GM18870 (cell line): ENCODE measurements at regions not wholly inside any gene's neighbourhood (a gene's known extent, or its start where the extent isn't known, plus 50 kb on each side); places are given as distances from the start of the nearest gene placed in this dataset.
A peak's percentile ranks its signal among the peaks of the same experiment; 100 is the strongest.

ENCODE experiments used
- ATAC-seq: cut with Tn5 transposase; IDR thresholded peaks from one replicate; pipeline ENCODE4 v1.9.1; 2021; ENCODE audit warnings: moderate library complexity; ENCODE audit not compliant: unreplicated experiment

GRCh38 chr12:77368379-77368778 is 303.0 kb upstream of the E2F7 start:
- no peak for ATAC-seq

DNA sequence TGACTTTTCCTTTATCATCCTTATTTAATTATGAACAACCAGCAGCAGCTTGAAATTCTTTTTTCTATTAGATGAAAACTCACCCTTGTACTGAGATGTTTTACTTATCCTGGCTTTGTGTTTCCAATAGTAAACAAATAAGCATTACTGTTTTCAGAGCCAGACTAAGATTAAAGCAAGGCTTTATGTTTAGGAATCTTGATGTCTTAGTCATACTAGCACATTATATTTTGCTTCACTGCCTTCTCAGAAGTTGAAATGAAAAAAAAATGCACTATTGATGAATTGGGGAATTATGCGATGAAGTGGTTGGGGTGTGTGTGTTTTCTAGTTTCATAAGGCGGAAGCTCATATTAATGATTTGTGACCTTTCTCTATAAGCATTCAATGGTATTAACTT is 301.2 kb upstream of the E2F7 start:
- ATAC-seq, result no peak

DNA sequence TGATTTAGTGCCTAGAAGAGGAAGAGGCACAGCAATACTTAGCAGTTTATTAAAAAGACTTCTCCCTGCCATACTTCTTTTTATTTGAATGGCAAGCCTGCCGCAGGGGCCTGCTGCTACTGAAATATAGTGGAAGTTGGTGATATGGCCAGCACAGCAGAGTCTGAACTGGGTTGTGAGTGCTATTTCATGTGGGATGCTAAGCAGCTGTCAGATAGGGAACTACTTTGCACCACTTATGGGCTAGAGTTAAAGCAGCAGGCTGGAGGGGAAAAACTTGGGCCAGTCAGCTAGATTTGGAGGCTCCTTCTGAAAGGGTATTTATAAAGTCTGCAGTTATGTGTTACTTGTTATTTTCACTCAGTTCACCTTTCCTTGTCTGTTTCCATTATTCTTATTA is 299.0 kb upstream of the E2F7 start:
- no peak for ATAC-seq

DNA sequence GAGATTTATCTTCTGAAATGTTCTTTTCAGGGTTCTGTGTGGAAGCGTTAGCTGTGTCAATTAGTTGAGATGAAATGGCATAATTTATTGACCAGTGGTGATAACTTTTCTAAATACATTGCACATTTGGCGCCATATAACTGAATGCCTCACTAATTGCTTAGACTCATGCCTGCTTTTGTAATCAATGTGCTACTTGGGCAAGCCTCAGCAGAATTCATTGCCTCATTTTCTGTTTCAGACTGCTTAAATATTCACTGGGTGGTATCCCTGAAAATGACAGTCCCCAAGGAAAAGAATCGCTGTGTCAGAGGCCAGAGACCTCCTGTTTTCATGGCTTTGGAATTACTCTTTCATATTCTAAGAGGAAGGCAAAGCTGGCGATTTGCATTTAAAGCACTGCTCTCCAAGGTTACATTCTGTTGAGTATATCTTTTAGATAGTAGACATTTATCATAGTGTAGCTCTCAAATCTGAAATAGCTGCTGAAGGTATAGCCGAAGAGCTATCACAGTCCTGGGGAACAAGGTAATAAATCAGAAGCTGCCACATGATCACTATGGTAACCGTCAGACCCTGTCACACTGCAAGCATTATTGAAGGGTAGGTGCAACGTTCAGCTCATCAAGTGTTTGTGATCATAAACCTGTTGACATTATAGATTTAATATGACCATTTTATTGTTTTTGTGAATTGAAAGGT is 297.3 kb upstream of the E2F7 start:
- no peak for ATAC-seq

DNA sequence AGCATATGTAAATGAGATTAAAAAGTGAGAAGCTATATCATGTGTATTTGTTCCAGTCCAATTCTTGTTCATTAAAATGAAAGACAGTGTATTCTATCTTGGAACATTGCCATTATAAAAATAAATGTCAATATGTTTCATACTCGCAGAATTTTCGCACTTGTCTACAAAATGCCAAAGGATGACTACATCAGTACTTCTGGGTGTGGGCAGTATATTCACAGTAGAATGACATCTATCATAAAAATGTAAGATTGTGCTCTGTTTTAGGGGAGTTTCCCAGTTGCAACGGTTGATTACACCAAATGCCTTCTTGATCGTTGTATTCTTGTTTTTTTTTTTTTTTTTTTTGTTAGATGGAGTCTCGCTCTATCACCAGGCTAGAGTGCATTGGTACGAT is 292.3 kb upstream of the E2F7 start:
- no peak for ATAC-seq

DNA sequence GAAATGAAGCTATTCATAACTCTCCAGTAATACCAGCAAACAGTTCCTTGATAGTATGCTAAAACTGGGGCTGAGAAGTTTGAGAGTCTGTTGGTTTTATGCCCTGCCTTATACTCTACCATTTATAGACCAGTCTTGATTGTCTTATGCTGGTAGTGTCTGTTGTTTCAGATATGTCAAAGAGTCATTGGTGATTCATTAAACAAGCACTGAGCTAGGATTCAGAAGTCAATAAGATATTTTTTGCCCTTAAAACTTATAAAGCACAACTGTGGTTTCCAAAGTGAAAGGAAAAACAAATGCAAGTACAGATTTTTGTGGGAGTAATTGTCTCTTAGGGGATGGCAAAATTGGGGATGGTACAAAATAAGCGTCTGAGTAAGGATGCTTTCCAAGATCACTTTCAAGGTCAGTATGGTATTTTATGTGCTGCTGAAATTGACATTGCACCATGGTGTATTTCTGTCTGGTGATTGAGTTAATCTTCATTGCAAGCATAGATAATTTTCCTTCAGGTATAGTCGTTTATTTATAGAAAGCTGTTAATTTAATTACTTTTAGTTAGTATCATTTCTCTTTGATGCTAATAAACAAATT is 289.5 kb upstream of the E2F7 start:
- no peak for ATAC-seq

- no peak for ATAC-seq
Measured at GRCh38 chr12:77352946-77353345, 287.6 kb upstream of the E2F7 start.

GRCh38 chr12:77351860-77352259 is 286.5 kb upstream of the E2F7 start:
- ATAC-seq, result no peak

DNA sequence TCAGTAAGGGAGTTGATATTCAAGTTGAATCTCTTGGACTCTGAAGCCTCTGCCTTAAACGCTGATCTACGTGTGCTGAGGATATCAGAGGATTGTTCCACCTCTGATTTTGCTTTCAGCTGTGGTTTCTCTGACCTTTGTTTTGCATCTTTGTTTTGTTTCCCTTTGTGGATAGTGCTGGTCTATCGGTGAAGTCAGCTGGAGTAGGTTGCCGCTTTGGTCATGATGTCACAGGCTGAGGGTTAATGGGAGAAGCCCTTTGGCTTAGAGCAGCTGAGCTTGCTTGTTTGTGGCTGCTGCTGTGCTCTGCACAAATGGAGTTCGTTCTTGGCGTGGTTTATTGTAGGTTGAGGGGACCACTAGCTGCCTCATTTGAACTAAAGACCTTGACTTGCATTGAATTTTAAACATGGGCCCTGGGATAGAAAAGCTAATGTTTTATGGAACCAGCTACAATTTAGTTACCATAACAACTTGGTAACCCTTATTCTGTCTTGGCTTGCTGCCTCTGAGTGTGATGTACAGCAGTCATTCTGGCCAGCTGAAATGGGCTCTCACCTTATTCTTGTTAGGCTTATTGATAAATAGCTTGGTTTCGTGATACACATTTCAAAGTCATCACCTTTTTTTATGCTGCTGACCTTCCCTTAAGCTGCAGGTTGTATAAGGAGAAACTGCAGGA is 284.5 kb upstream of the E2F7 start:
- no peak for ATAC-seq

DNA sequence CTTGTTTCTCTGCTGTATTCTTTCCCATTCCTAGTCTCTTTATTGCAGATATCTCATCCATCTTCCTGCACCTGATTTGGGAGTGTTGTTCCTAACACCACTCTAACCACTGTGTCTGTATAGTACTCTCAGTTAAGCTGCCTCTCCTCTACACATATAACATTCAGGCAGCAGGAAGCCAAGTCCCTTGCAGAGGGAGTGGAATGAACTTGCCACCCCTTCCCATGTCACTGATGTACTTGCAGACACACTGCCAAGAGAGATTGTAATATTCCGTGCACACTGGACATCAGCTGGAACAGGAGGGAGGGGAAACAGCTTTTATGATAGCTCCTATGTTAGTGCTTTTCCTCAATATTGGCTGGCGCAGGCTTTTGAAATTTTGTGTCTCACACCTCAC is 281.6 kb upstream of the E2F7 start:
- ATAC-seq, result no peak

DNA sequence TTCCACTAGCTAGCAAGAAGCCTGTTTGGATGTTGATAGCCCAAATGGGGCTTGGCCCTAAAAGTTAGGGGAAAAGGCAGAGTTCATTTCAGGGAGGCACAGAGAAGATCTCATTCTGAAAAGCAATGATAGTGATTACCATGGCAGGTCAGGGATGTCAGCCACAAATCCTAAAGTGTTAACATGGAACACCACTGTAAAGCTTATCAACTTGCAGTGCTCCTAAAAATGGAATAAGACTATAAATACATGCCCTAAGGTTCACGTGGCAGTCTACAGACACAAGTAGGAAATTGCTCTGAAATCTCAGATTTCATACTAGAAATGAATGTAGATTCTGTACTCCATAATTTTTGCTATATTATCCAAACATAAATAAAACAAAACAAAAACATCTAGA is 280.0 kb upstream of the E2F7 start:
- ATAC-seq, result no peak

GRCh38 chr12:77344651-77345050 is 279.3 kb upstream of the E2F7 start:
- no peak for ATAC-seq

DNA sequence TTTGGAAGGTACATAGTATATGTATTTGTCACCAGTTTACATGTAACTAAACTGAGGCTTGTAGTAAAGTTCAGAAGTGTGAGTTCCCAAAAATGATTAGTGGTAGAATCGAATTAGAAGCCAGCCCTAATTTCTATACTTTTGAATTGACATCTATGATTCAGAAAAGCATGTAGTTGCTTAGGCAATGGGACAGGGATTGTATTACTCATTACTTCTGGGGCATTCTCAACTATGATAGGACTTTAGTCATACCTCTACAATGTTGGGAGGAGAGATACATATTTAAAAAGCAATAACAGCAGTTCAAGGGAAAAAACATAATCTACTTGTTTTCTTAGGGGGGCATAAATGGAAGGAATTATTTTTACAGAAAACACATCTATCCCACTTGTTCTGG is 277.9 kb upstream of the E2F7 start:
- no peak for ATAC-seq

DNA sequence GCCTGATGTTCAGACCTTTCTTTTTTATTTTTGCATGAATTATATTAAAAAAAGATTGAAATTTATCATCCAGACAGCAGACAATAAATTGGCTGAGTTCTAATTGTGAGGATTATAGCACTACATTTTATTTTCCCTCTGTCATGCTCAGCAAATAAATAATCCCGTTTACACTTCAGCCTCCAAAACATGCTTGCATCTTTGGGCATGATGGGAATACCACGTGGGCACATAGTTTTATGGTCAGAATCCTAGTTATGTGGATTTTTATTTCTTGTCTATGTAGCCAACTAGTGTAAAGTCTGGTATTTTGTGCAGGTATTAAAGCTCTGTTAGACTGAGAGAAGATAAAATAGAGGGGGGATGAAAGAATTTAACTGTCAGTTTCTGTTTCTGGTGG is 276.9 kb upstream of the E2F7 start:
- no peak for ATAC-seq

DNA sequence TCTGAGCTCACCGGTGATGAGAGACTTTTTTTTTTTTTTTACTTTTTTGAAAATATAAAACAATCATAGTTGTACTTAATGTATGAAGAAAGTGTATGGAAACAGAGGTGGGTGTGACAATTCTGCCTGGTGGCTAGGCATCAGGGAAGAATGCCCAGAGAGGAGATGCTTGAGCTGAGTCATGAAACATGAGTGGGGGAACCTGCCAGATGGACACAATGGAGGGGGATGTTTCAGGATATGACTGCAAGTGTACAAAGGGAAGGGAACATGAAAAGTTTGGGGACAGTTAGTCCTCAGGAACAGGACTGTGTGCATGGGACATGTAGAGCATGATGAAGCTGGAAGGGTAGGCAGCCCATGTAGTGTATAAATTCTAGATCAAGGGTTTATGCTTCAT is 274.2 kb upstream of the E2F7 start:
- no peak for ATAC-seq

DNA sequence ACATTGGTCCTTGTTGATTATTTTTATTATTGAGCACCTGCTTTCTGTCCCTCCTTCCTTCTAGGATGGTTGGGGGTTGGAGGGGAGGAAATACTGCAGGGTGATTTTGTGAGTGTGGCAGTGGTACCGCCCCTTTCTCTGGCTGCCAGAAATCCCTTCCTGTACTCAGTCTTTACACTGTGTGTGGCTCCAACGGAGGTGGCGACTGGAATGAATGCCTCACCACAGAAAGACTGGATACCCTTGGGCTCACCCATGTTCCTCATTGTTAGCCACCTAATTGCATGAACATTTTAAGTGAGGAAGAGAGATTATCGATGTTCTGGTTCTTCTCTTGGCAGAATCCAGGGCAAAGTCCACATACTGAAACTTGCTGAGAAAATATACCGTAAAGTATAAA is 272.0 kb upstream of the E2F7 start:
- ATAC-seq, result no peak

GRCh38 chr12:77334806-77335205 is 269.4 kb upstream of the E2F7 start:
- no peak for ATAC-seq

- ATAC-seq, result no peak
Measured at GRCh38 chr12:77328326-77328725, 263.0 kb upstream of the E2F7 start.

DNA sequence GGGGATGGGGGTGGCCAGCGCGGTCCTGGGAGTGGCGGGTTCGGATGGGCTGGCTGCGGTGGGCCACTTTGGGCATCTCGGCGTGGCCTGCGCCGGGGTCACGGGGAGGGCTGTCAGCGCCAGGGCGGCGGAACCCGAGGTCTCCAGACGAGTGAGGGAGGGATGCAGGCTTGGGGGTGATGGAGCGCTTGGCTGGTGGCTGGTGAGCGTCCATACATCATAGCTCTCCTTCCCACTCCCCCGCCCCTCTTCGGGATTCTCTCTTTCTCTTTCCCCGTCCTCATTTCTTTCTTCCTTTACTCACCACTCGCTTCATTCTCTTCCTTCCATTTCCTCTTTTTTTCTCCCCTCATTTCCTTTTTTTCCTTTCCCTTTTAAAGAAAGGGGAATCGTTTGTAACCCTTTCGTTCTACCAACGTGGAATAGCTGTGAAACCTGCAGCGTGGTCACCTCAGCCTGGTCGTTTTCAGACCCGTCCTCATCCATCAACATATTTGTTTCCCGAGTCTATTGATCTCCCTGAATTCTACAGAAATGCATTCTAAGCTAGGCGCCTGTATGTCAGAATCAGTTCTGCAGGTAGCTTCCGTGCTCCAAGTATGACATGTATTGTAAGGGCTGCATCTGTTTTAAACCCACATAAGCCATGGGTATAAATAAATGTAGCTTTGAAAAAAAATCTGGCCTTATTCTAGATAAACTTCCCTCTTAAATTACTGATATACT is 260.3 kb upstream of the E2F7 start:
- ATAC-seq, result no peak

DNA sequence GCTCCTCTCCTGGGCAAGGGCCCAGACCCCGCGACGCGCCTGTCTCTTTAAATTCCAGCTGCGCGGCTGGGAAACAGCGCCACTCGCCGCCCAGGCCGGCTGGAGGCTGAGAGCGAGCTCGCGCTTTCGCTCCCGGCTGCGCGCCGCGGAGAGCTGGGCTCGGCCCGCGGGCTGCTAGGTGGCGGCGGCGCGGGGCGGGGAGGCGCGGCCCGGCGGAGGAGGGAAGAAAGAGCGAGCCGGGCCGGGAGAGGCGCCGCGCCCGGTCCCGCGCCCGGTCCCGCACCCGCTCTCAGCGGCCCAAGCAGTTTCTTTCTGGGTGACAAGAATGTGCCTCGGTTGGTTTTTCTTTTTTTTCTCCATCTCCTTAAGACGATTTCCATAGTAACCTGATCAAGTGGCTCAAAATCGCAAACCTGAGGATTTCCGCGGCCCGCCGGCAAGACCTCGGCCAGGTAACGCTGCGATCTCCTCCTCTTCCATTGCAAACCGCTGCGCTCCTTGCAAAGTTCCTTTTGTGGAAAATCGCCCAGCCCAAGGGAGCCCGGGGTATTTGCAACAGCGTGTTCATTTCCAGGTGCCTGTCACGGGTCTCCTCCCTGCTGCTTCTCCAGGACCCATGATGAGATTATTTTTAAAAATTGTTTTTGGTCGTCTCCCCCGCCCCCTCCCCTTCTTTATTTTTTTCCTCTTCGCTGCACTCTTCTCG is 259.5 kb upstream of the E2F7 start:
- ATAC-seq, result peak; percentile 78

DNA sequence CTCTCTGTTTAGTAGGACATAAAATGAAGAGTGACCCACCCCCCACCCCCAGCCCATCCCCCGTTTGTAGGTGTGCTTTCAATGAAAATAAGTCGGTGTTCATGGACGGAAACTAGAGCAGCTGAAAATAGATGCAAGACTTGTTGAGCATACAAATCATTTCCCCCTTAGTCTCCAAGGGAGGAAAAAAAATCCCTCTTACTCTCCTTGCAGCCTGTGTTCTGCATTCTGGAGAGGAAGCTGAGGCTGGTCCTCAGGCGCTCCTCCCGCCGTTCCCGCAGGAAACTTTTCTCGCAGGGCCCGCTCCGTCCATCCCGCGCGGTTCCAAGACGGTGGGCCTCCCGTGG is 259.0 kb upstream of the E2F7 start:
- peak; percentile 18 for ATAC-seq
